C4-2B (cell line): ENCODE measurements at regions not wholly inside any gene's neighbourhood (a gene's known extent, or its start where the extent isn't known, plus 50 kb on each side); places are given as distances from the start of the nearest gene placed in this dataset.

Experiments used
- H3K27ac ChIP-seq: fragments of 450-650 bp; 2 replicates; pipeline ENCODE4 v1.5.1; 2017
- CTCF ChIP-seq: fragments of 450-650 bp; conservative IDR thresholded peaks from 2 replicates; pipeline ENCODE4 v1.5.1; 2017; ENCODE audit warnings: mild to moderate bottlenecking
- ZFX ChIP-seq: fragments of 450-650 bp; IDR thresholded peaks from 2 replicates; pipeline ENCODE4 v1.6.1; 2017

GRCh38 chr13:105991131-105991530, 544.3 kb downstream of the EFNB2 start:
- no peak for TF ChIP-seq CTCF
- no peak overlapping the region for H3K27ac ChIP-seq

GRCh38 chr13:105990256-105990958, 545.1 kb downstream of the EFNB2 start:
- no peak overlapping the region for H3K27ac ChIP-seq

GRCh38 chr13:105984646-105985045, 550.8 kb downstream of the EFNB2 start:
- H3K27ac ChIP-seq = no peak overlapping the region
- no peak for TF ChIP-seq CTCF
- no peak for TF ChIP-seq ZFX

More at GRCh38 chr13:105990256-105990958, 545.1 kb downstream of the EFNB2 start:
- no peak for TF ChIP-seq ZFX
- no peak for TF ChIP-seq CTCF

GRCh38 chr13:105984236-105984635, 551.2 kb downstream of the EFNB2 start:
- H3K27ac ChIP-seq = no peak overlapping the region
- TF ChIP-seq ZFX = no peak
- TF ChIP-seq CTCF = no peak

- H3K27ac ChIP-seq = no peak overlapping the region
- TF ChIP-seq ZFX (no peak), CTCF (no peak; the same call in 1 of the 2 replicates)
These were observed 553.1 kb downstream of the EFNB2 start for GRCh38 chr13:105982219-105982930.

- TF ChIP-seq ZFX = no peak
- no peak for TF ChIP-seq CTCF
- no peak overlapping the region for H3K27ac ChIP-seq
These were observed 556.1 kb downstream of the EFNB2 start for GRCh38 chr13:105979131-105980011.
